Naive thymus-derived CD4-positive, alpha-beta T cell (primary cell): ENCODE measurements at regions not wholly inside any gene's neighbourhood (a gene's known extent, or its start where the extent isn't known, plus 50 kb on each side); places are given as distances from the start of the nearest gene placed in this dataset.
A peak's percentile ranks its signal among the peaks of the same experiment; 100 is the strongest.

ENCODE experiments used
- ATAC-seq: fragments of 150-1000 bp; cut with Tn5 transposase; 2 replicates; pipeline ENCODE4 v1.10.0; 2021; ENCODE audit warnings: mild to moderate bottlenecking, moderate library complexity
- CTCF ChIA-PET: fragments of 350-600 bp; sonication (Branson Sonifier 250); formaldehyde crosslinking; loops from one replicate; lab custom pipeline; 2021; ENCODE audit warnings: antibody characterized with exemption; lab: Charles Lee
- POLR2A ChIA-PET: fragments of 350-600 bp; sonication (Branson Sonifier 250); formaldehyde crosslinking; loops from one replicate; lab custom pipeline; 2021; ENCODE audit warnings: antibody characterized with exemption, inconsistent platforms; lab: Charles Lee
- DNase-seq, 9 donors: peaks; one replicate each; pipeline versions ENCODE4 v3.0.0 to v3.0.0-alpha.2; 2020 to 2022; ENCODE audit warnings: mixed read lengths in 1 of 9
- H3K27ac ChIP-seq: one replicate; pipeline ENCODE4 v1.7.0; 2013; ENCODE audit warnings: mild to moderate bottlenecking, low read depth, low read length, moderate library complexity
- H3K27me3 ChIP-seq, 2 donors: one replicate each; pipeline ENCODE4 v1.7.0; 2013; ENCODE audit warnings: low read length in 2 of 2, mild to moderate bottlenecking in 2 of 2, moderate library complexity in 2 of 2; ENCODE audit not compliant: control insufficient read depth in 2 of 2, insufficient read depth in 2 of 2
- H3K36me3 ChIP-seq, 3 experiments: 1 replicate in 2 of 3; 2 replicates in 1 of 3; pipeline ENCODE4 v1.7.0; 2013; ENCODE audit warnings: low read length in 3 of 3, mild to moderate bottlenecking in 3 of 3, moderate library complexity in 1 of 3; ENCODE audit not compliant: insufficient read depth in 3 of 3, control insufficient read depth in 2 of 3
- H3K4me1 ChIP-seq, 2 donors: one replicate each; pipeline ENCODE4 v1.7.0; 2013; ENCODE audit warnings: low read length in 2 of 2, mild to moderate bottlenecking in 2 of 2, moderate library complexity in 1 of 2; ENCODE audit not compliant: control insufficient read depth in 2 of 2, insufficient read depth in 2 of 2
- H3K4me3 ChIP-seq: 2 replicates; pipeline ENCODE4 v1.7.0; 2013; ENCODE audit warnings: mild to moderate bottlenecking, low read length
- H3K9me3 ChIP-seq, 3 experiments: 1 replicate in 2 of 3; 2 replicates in 1 of 3; pipeline ENCODE4 v1.7.0; 2013; ENCODE audit warnings: low read length in 3 of 3; ENCODE audit not compliant: control insufficient read depth in 2 of 3
- H3K27ac Mint-ChIP-seq, 9 donors: one replicate each; pipeline ENCODE4 v1.8.0; 2020 to 2022; ENCODE audit warnings: mixed read lengths in 9 of 9, mild to moderate bottlenecking in 8 of 9, moderate library complexity in 5 of 9, inconsistent platforms in 2 of 9
- H3K27me3 Mint-ChIP-seq, 5 donors: one replicate each; pipeline ENCODE4 v1.8.0; 2021 to 2022; ENCODE audit warnings: mixed read lengths in 5 of 5, mild to moderate bottlenecking in 1 of 5
- H3K36me3 Mint-ChIP-seq, 5 donors: one replicate each; pipeline ENCODE4 v1.8.0; 2020 to 2022; ENCODE audit warnings: mixed read lengths in 5 of 5, mild to moderate bottlenecking in 3 of 5, inconsistent platforms in 1 of 5
- H3K4me1 Mint-ChIP-seq, 7 donors: one replicate each; pipeline ENCODE4 v1.8.0; 2020 to 2022; ENCODE audit warnings: mixed read lengths in 7 of 7, mild to moderate bottlenecking in 3 of 7, inconsistent platforms in 1 of 7
- H3K4me3 Mint-ChIP-seq, 10 donors: one replicate each; pipeline ENCODE4 v1.8.0; 2020 to 2022; ENCODE audit warnings: mild to moderate bottlenecking in 10 of 10, mixed read lengths in 10 of 10, moderate library complexity in 6 of 10, inconsistent platforms in 2 of 10
- H3K9me3 Mint-ChIP-seq, 11 donors: one replicate each; pipeline ENCODE4 v1.8.0; 2020 to 2022; ENCODE audit warnings: mixed read lengths in 11 of 11, mild to moderate bottlenecking in 4 of 11, inconsistent platforms in 1 of 11, moderate library complexity in 1 of 11
- intact Hi-C, 2 donors: fragments of 100-400 bp; cut with micrococcal nuclease; formaldehyde crosslinking; loops; one replicate each; pipeline ENCODE4 v1.15.1; 2023

DNA sequence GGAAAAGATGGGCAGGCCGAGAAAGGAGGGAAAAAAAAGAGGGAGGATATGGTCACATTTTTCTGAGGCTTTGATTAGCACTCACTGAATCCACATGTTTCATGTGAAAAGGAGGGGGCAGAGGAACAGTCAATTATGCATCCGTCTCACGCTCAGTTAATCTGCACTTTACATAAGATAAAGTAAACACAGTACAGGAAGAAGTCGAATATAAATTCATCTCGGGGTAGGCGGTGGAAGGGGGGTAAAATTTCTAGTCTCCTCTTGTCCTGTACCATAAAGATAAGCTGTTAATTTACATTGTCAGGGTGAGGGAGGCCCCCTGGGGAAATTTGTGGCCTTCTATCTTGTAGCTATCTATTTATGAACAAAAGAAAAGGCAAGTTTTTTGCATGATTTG is 73.1 kb upstream of the CES5A start:
- Histone ChIP-seq H3K4me3 (no peak overlapping the region), H3K27me3 (no peaks in the 10 kb centered on the region), H3K9me3 (no peaks in the 10 kb centered on the region), H3K36me3 (no peaks in the 10 kb centered on the region), H3K27ac (no peak overlapping the region), H3K4me1 (no peaks in the 10 kb centered on the region)
- ChIA-PET CTCF (no interaction called here), POLR2A (no interaction called here)
- peaks cover 33 to 66% (median 54%) of the 10 kb centered on the region in 5 donors for H3K27me3 Mint-ChIP-seq
- H3K4me1 Mint-ChIP-seq = peaks cover 0 to 3% (median 0%) of the 10 kb centered on the region in 7 donors
- intact Hi-C loops = no loop called here
- H3K36me3 Mint-ChIP-seq = no peaks in the 10 kb centered on the region
- no peak overlapping the region for H3K4me3 Mint-ChIP-seq
- H3K27ac Mint-ChIP-seq = no peak overlapping the region
- peaks cover 0 to 13% (median 0%) of the 10 kb centered on the region in 11 donors for H3K9me3 Mint-ChIP-seq
- ATAC-seq = no peak
- no peak for DNase-seq

DNA sequence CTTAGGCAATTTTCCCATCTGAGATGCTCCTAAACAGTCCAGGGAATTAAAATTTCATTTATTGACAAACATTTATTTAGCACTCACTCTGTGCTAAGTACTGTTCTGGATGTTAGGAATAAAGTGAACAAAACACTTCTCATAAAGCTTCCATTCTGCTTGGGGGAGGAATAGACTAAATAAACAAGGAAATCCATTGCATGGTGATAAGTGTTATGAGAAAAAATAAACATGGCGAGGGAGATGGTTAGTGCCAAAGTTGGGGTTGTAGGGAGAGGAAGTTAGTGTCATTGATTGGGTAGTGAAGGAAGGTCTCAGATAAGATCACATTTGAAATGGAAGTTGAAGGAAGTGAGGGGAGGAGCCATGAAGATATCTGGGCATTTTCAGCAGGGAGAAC is 72.2 kb upstream of the CES5A start:
- ATAC-seq (no peak), DNase-seq (no peak)
- peaks cover 37 to 61% (median 49%) of the 10 kb centered on the region in 5 donors for H3K27me3 Mint-ChIP-seq
- H3K36me3 ChIP-seq = no peaks in the 10 kb centered on the region
- no peak overlapping the region for H3K27ac ChIP-seq
- no peak overlapping the region for H3K27ac Mint-ChIP-seq
- no peaks in the 10 kb centered on the region for H3K36me3 Mint-ChIP-seq
- POLR2A ChIA-PET = no interaction called here
- H3K4me3 Mint-ChIP-seq = no peak overlapping the region
- peaks cover 0 to 13% (median 0%) of the 10 kb centered on the region in 11 donors for H3K9me3 Mint-ChIP-seq
- no peaks in the 10 kb centered on the region for H3K27me3 ChIP-seq
- no peak overlapping the region for H3K4me3 ChIP-seq
- no peaks in the 10 kb centered on the region for H3K4me1 ChIP-seq
- no peaks in the 10 kb centered on the region for H3K9me3 ChIP-seq
- intact Hi-C loops = no loop called here
- CTCF ChIA-PET = interaction anchor here (4.8 kb wide), 1 partner anchor 371 kb away, joined by 22 read pairs; no protein-coding TSS in a partner anchor
- H3K4me1 Mint-ChIP-seq = peaks cover 0 to 3% (median 0%) of the 10 kb centered on the region in 7 donors

DNA sequence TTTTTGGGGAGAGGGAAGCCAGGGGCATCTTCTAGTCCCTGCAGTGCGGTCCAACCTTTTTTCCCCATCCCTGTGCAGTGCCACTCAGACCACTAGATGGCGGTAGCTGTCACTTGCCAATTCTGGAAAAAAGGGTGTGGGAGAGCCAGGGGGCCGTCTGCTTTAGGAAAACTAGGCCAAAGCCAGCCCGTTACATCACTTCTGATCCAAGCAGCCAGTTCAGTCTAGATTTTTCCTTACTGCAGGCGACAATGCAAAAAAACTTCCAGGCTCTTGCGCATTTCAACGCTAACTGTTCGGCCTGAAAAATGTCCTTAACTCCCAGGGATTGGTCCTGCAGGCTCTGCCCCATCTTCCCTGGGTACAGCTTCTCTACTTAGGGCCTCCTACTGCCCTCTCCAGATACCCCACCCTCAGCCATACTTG is 69.2 kb upstream of the CES5A start:
- peak; percentile 66 for ATAC-seq
- no peak overlapping the region for H3K4me3 ChIP-seq
- DNase-seq = peak in 6 of 9 donors; percentile 11 to 49 (median 24)
- CTCF ChIA-PET = interaction anchor here (0.6 to 4.8 kb wide), 4 partner anchors 27 to 1164 kb away, joined by 4 to 22 read pairs (median 4); no protein-coding TSS in a partner anchor
- no peaks in the 10 kb centered on the region for H3K4me1 ChIP-seq
- H3K27me3 ChIP-seq = no peaks in the 10 kb centered on the region
- H3K27ac ChIP-seq = no peak overlapping the region
- Mint-ChIP-seq H3K27me3 (peaks cover 42 to 53% (median 47%) of the 10 kb centered on the region in 5 donors), H3K4me1 (peaks cover 0 to 3% (median 0%) of the 10 kb centered on the region in 7 donors), H3K36me3 (no peaks in the 10 kb centered on the region), H3K4me3 (no peak overlapping the region), H3K9me3 (peaks cover 0 to 6% (median 0%) of the 10 kb centered on the region in 11 donors), H3K27ac (no peak overlapping the region)
- POLR2A ChIA-PET = no interaction called here
- H3K9me3 ChIP-seq = no peaks in the 10 kb centered on the region
- H3K36me3 ChIP-seq = no peaks in the 10 kb centered on the region
- intact Hi-C loops = loop anchor here in 1 of 2 donors (1.0 kb wide), 3 partner anchors 259 to 374 kb away; no protein-coding TSS in a partner anchor

DNA sequence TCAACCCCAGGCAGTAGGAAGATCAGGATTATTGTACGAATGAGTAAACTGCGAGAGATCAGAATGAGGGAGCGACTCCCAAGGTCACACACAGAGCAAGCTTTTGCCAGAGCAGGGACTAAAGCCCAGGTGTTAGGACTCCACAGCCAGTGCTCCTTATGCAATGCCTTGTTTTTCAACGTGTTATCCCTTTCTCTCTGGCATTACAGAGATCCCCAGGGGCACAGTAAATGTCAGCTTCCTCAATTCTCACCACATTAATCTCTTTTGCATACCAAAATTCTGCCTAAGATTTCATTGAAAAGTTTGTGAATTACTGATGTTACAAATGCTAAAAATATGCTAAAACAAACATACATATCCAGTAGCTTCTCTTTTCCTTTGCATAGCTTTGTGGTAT is 68.1 kb upstream of the CES5A start:
- no peak for ATAC-seq
- Mint-ChIP-seq H3K27me3 (peaks cover 32 to 52% (median 44%) of the 10 kb centered on the region in 5 donors), H3K4me1 (peaks cover 0 to 3% (median 0%) of the 10 kb centered on the region in 7 donors), H3K9me3 (peaks cover 0 to 6% (median 1%) of the 10 kb centered on the region in 11 donors), H3K36me3 (no peaks in the 10 kb centered on the region), H3K27ac (no peak overlapping the region), H3K4me3 (no peak overlapping the region)
- DNase-seq = no peak
- H3K36me3 ChIP-seq = no peaks in the 10 kb centered on the region
- H3K4me3 ChIP-seq = no peak overlapping the region
- no peaks in the 10 kb centered on the region for H3K4me1 ChIP-seq
- CTCF ChIA-PET = interaction anchor here (0.6 to 4.8 kb wide), 3 partner anchors 62 to 375 kb away, joined by 3 to 22 read pairs (median 3); no protein-coding TSS in a partner anchor
- no peaks in the 10 kb centered on the region for H3K9me3 ChIP-seq
- H3K27ac ChIP-seq = no peak overlapping the region
- intact Hi-C loops = no loop called here
- H3K27me3 ChIP-seq = no peaks in the 10 kb centered on the region
- POLR2A ChIA-PET = no interaction called here

DNA sequence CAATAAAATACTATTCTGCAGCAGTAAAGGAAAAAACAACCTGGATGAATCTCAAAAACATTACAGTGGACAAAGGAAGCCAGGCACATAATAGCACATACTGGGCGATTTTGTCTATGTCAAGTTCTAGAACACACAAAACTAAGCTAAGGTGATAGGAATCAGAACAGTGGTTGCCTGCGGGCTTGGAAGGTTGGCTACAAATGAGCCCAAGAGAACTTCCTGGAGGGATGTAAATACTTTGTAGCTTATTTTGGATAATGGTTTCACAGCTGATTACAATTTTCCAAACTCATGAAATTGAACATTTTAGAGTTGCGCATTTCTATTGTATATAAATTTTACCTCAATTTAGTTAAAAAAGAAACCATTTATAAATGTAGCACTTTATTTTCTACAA is 67.6 kb upstream of the CES5A start:
- ChIA-PET POLR2A (no interaction called here), CTCF (interaction anchor here (0.6 to 4.8 kb wide), 5 partner anchors 22 to 375 kb away, joined by 3 to 22 read pairs (median 3); no protein-coding TSS in a partner anchor)
- Histone ChIP-seq H3K4me3 (no peak overlapping the region), H3K27me3 (no peaks in the 10 kb centered on the region), H3K27ac (no peak overlapping the region), H3K36me3 (no peaks in the 10 kb centered on the region), H3K4me1 (no peaks in the 10 kb centered on the region), H3K9me3 (no peaks in the 10 kb centered on the region)
- H3K27ac Mint-ChIP-seq = no peak overlapping the region
- H3K36me3 Mint-ChIP-seq = no peaks in the 10 kb centered on the region
- ATAC-seq = no peak
- peaks cover 28 to 52% (median 42%) of the 10 kb centered on the region in 5 donors for H3K27me3 Mint-ChIP-seq
- no peak for DNase-seq
- H3K9me3 Mint-ChIP-seq = peaks cover 0 to 6% (median 1%) of the 10 kb centered on the region in 11 donors
- H3K4me1 Mint-ChIP-seq = peaks cover 0 to 3% (median 0%) of the 10 kb centered on the region in 7 donors
- intact Hi-C loops = no loop called here
- H3K4me3 Mint-ChIP-seq = no peak overlapping the region

DNA sequence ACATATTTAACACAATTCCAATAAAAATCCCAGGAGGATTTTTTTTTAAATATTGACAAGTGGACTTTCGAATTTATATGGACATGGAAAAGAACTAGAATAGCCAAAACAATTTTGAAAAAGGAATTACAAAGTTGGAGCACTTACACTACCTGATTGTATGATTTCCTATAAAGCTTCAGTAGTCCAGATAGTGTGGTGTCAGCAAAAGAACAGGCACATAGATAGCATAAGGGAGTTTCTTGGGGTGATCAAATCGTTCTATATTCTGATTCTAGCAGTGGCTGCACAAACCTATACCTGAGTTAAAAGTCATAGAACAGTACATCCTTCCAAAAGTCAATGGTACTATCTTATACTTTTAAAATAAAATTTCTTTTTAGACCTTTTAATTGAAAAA is 66.4 kb upstream of the CES5A start:
- Histone ChIP-seq H3K4me3 (no peak overlapping the region), H3K4me1 (no peaks in the 10 kb centered on the region), H3K36me3 (no peaks in the 10 kb centered on the region), H3K9me3 (no peaks in the 10 kb centered on the region), H3K27ac (no peak overlapping the region), H3K27me3 (no peaks in the 10 kb centered on the region)
- Mint-ChIP-seq H3K36me3 (no peaks in the 10 kb centered on the region), H3K4me3 (no peak overlapping the region), H3K4me1 (peaks cover 0 to 2% (median 0%) of the 10 kb centered on the region in 7 donors), H3K27ac (no peak overlapping the region), H3K9me3 (peaks cover 0 to 6% (median 2%) of the 10 kb centered on the region in 11 donors), H3K27me3 (peaks cover 23 to 53% (median 35%) of the 10 kb centered on the region in 5 donors)
- POLR2A ChIA-PET = no interaction called here
- CTCF ChIA-PET = interaction anchor here (0.7 kb wide), 1 partner anchor 394 kb away, joined by 3 read pairs; no protein-coding TSS in a partner anchor
- intact Hi-C loops = no loop called here
- DNase-seq = no peak
- ATAC-seq = no peak

DNA sequence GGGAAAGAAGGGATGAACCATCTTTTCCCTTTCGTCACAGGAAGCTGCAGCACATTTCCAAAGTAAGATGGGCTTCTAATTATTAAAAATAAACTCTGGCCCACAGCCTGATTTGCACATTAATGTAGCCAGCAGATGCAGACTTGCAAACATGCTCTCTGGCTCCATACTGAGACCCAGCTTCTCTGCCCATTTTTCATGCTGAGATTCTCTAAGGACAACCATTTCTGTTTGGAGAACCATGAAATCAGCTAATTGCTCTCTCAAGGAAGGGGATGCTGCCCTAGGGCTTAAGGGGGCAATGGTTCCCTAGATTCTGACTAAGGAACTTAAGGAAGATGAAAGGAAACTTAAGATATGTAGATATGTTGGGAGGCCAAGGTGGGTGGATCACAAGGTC is 63.0 kb upstream of the CES5A start:
- no peak overlapping the region for H3K27ac ChIP-seq
- no peaks in the 10 kb centered on the region for H3K9me3 ChIP-seq
- no peak overlapping the region for H3K27ac Mint-ChIP-seq
- no peaks in the 10 kb centered on the region for H3K27me3 ChIP-seq
- ATAC-seq (no peak), DNase-seq (no peak)
- intact Hi-C loops = no loop called here
- H3K4me3 ChIP-seq = no peak overlapping the region
- H3K4me1 ChIP-seq = no peaks in the 10 kb centered on the region
- no peak overlapping the region for H3K4me3 Mint-ChIP-seq
- CTCF ChIA-PET = interaction anchor here (0.6 kb wide), 1 partner anchor 1923 kb away, joined by 5 read pairs; no protein-coding TSS in a partner anchor
- peaks cover 0 to 12% (median 5%) of the 10 kb centered on the region in 11 donors for H3K9me3 Mint-ChIP-seq
- H3K4me1 Mint-ChIP-seq = no peaks in the 10 kb centered on the region
- POLR2A ChIA-PET = no interaction called here
- no peaks in the 10 kb centered on the region for H3K36me3 ChIP-seq
- peaks cover 25 to 57% (median 45%) of the 10 kb centered on the region in 5 donors for H3K27me3 Mint-ChIP-seq
- no peaks in the 10 kb centered on the region for H3K36me3 Mint-ChIP-seq
